Epithelial cell of esophagus (primary cell): ENCODE measurements at regions not wholly inside any gene's neighbourhood (a gene's known extent, or its start where the extent isn't known, plus 50 kb on each side); places are given as distances from the start of the nearest gene placed in this dataset.

ENCODE experiments used
- DNase-seq: peaks from one replicate; pipeline ENCODE4 v3.0.0; 2010; ENCODE audit warnings: low read depth
- H3K4me3 ChIP-seq: 2 replicates; pipeline ENCODE4 v1.5.1; 2011; ENCODE audit warnings: mild to moderate bottlenecking, low read length, control low read depth
- TF ChIP-seq, protein P1 (sequence below): IDR thresholded peaks from 2 replicates; pipeline ENCODE4 v1.5.1; 2011; ENCODE audit warnings: low read depth, mild to moderate bottlenecking, low read length, control low read depth, inconsistent platforms; ENCODE audit not compliant: insufficient read depth; ENCODE audit errors: missing control alignments

DNA sequence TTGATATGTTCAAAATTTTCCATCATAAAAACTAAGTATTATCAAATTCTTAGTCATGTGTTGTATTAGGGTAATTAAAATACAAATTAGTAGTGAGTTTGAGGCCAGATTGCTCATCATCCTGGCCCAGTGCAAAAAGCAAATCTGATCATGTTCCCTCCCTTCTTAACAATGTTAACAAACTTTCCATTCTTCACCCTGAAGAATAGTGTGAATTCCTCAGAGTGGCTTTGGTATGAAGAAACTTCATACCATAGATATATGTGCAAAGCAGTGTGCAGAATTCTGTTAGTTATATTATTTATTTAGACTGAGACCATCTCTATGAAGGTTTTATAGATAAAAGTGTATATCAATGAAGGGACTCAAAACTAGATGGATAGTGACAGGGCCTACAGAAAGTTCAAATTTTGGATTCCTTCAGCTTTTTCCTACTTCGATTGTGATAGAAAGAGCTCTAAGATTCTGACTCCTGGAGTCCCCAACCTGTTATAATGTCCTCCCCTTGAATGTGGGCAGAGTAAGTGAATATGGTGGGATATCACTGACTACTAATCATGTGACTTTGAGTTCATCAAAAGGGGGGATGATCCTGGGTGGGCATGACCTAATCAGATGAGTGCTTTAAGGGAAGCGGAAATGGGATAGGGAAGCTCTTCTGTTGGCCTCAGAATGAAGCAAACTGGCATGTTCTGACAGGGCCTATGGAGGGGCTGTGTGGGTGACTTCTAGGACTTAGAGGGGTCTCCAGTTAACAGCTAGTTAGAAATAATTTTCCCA lies 271.4 kb downstream of the BTG1 start:
- no peak overlapping the region for H3K4me3 ChIP-seq
- no peak for DNase-seq
- TF ChIP-seq, protein P1, sequence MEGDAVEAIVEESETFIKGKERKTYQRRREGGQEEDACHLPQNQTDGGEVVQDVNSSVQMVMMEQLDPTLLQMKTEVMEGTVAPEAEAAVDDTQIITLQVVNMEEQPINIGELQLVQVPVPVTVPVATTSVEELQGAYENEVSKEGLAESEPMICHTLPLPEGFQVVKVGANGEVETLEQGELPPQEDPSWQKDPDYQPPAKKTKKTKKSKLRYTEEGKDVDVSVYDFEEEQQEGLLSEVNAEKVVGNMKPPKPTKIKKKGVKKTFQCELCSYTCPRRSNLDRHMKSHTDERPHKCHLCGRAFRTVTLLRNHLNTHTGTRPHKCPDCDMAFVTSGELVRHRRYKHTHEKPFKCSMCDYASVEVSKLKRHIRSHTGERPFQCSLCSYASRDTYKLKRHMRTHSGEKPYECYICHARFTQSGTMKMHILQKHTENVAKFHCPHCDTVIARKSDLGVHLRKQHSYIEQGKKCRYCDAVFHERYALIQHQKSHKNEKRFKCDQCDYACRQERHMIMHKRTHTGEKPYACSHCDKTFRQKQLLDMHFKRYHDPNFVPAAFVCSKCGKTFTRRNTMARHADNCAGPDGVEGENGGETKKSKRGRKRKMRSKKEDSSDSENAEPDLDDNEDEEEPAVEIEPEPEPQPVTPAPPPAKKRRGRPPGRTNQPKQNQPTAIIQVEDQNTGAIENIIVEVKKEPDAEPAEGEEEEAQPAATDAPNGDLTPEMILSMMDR = no peak

GRCh38 chr12:91871751-91872150 lies 273.9 kb downstream of the BTG1 start:
- no peak for DNase-seq
- no peak overlapping the region for H3K4me3 ChIP-seq
- TF ChIP-seq, protein P1 = no peak

- TF ChIP-seq, protein P1 = no peak
- DNase-seq = peak; percentile 15
- H3K4me3 ChIP-seq = no peak overlapping the region
Measured at GRCh38 chr12:91870872-91871707, 274.6 kb downstream of the BTG1 start.

GRCh38 chr12:91868054-91868453 lies 277.6 kb downstream of the BTG1 start:
- no peak for DNase-seq
- TF ChIP-seq, protein P1 = no peak
- H3K4me3 ChIP-seq = no peak overlapping the region

GRCh38 chr12:91866566-91866965 lies 279.1 kb downstream of the BTG1 start:
- H3K4me3 ChIP-seq = no peak overlapping the region
- TF ChIP-seq, protein P1 = no peak
- no peak for DNase-seq

DNA sequence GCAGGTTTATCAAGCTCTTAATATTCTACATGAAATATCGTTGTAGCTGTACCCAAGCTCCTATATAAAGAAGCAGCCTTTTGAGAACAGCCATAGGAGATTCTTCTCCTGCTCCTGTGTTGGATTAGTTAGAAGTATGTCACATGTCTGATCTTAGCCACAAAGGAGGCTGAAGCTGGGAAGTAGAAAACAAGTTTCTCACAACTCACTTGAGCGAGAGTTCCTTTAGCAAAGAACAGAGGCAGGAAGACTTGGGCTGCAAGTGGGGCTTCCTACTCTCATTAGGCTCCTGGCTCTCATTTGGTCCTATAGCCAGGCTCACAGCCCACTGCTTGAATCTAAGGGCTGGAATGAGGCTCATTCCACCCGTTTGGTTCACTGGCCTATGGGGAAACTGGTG lies 281.9 kb downstream of the BTG1 start:
- H3K4me3 ChIP-seq = no peak overlapping the region
- TF ChIP-seq, protein P1 = no peak
- no peak for DNase-seq
